Mucosa of gallbladder (tissue), 1 donor: ENCODE measurements at regions not wholly inside any gene's neighbourhood (a gene's known extent, or its start where the extent isn't known, plus 50 kb on each side); places are given as distances from the start of the nearest gene placed in this dataset.

Experiments
- DNase-seq: peaks from one replicate; pipeline ENCODE4 v3.0.0-alpha.2; 2020; ENCODE audit warnings: low spot score
- donor health status: DM: no; HTN: no; CAD: no.

DNA sequence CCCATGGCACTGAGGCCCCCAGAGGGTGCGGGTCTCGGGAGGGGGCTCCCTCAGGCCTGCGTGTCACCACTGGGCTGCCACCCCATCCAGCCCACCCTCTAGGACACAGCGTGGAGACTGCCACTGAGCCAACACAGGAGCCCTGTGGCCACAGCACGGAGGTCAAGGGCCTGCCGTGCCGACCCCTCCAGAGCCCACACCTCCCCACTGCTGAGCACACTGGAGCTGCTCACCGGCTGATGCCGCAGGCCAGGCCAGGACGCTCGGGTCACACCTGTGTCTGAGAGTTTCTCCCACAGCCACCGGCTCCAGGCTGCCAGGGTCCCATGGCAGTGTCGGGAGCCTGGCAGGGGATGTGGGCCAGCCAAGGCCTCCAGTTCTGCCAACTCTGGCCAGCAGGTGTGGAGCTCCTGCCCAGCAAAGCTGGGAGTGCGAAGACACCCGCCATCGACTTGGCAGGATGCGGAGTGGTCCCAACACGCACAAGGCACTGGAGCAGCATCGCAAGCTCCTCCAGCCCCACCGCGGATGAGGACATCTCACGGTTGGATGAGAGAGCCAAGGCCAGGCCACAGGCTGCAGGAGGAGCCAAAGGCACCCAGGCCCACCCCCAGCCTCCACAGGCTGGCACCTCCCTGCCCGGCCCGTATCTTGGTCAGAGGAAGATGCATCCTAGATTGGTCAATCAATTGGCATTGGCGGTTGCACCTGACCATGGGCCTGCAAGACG, 187.1 kb downstream of the BRD1 start:
- no peak for DNase-seq

DNA sequence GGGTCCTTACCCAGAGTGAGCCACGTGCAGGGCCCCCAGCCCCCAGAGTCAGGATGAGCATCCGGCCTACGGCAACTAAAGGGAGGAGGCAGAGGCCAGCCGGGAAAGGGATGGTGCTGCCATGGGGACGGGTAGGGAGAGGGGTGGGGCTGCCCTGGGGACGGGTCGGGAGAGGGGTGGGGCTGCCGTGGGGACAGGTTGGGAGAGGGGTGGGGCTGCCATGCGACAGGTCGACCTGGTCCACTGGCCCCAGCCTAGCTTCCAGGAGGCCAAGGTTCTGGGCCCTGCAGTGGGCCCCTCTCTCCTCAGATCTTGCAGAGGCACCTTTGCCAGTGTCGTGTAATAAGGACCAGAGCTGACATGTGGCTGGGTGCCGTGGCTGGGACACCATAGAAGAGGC, 187.7 kb downstream of the BRD1 start:
- no peak for DNase-seq

GRCh38 chr22:49638788-49639187, 188.9 kb downstream of the BRD1 start:
- DNase-seq = peak; percentile 62

DNA sequence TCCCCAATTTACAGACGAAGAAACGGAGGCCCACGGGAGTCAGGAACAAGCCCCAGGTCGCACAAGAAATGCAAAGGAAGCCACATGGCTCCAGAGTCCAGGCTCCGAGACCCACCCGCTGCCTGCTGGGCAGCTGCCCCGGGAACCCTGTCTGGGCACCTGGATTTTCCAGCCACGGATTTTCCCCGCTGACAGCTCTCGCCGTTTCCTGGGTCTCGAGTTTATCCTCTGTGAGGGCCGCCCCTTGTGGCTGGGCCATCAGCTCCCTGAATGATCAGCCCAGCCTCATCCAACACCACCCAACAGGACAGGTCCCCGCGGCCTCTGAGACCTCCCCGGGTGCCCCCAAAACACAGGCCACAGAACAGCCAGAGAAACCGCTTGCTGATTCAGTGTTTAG, 189.7 kb downstream of the BRD1 start:
- DNase-seq = no peak

GRCh38 chr22:49637255-49637760, 190.4 kb downstream of the BRD1 start:
- DNase-seq = no peak

- DNase-seq = no peak
Observed at GRCh38 chr22:49636649-49637048, 191.0 kb downstream of the BRD1 start.

- no peak for DNase-seq
Observed at GRCh38 chr22:49636214-49636613, 191.5 kb downstream of the BRD1 start.

DNA sequence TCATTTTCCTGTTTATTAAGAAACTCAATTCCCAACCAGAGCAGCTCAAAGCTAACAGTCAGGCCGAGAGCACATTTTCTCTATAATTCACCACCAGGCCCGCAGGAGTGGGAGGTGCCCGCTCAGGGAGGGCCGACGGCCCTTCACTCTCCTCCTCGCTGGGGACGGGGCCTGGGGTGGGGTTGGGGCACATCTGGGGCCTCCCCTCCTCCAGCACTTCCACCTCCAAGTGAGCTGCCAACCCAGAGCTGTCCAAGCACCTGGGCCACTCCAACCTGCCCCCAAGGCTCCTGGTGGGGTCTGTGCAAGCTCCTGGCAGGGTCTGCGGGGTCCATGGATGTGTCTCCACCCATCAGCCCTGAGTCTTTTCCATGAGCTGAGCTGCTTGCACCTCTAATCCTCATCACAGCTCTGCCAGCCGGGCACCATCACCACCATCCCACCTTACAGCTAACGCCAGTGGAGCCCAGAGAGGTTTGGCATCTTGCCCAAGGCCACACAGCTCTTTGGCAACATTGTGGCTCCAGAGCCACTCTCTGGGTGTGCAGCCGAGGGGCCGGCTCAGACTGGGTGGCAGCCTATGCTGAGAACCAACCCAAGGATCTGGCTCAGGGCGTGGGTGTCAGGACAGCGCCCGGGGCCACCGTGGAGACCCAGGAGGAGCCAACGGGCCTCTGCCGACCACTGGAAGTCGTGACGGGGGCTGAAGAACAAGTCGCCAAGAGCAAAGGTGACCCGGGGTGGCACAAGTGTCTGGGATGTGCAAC, 193.5 kb downstream of the BRD1 start:
- no peak for DNase-seq

- no peak for DNase-seq
Observed at GRCh38 chr22:49633010-49633324, 194.7 kb downstream of the BRD1 start.

DNA sequence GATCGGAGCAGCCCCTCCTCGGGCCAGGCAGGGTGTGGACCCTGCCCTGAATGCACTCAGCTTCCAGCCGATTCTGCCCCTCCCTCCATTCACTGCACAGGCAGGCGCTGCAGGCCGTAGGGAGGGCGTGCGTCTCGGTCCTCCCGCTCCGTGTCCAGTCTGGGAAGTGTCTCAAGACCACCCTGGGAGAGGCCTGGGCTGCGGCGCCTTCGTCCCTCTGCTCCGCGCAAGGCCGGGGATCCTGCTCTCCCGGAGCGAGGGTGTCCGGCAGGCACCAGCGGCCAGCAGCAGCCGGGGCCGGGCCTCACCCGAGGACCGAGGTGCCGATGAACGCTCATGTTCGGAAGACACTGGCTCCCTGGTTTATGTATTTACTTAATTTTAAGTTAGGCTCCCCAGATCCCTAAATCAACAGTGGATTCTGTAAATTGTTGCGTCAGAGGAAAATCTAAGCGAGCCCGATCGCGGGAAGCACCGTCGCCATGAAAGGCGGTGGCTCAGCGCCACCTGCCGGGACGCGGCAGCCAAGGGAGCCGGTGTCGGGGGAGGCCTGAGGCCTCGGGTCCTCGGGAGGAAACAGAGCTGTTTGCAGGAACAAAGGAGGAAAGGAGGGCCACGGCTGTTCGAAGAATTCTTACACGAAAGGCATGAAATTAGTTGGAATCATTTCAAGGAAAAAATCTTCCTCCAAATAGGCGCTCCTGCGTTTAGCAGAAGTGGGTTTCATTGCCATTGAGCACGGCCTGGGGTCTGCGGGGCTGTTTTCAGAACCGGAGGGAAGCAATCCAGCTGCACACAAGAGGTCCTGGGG, 195.3 kb downstream of the BRD1 start:
- peak; percentile 49 for DNase-seq

DNA sequence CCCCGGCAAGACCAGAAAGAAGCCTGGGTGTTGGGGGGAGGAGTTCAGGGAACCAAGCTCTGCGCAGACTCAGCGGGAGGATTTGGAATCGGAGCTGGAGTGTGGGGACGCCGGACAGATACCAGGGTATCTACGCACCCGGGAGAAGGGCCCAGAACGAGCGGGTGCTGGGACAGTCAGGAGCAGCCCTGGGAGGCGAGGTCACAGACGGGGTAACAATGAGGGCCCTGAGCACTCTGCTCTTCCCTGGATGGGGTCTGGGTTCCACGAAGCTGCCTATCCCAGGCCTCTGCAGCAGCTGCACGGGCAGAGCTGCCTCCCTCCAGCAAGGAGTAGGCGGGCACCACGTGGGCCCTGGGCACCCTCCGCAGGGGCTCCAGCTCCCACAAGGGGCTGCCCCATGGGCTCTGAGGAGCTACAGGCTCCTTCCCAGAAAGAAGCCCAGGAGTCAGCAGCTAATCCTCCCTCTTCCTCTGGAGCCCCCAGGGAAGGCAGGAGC, 197.2 kb downstream of the BRD1 start:
- DNase-seq = no peak

DNA sequence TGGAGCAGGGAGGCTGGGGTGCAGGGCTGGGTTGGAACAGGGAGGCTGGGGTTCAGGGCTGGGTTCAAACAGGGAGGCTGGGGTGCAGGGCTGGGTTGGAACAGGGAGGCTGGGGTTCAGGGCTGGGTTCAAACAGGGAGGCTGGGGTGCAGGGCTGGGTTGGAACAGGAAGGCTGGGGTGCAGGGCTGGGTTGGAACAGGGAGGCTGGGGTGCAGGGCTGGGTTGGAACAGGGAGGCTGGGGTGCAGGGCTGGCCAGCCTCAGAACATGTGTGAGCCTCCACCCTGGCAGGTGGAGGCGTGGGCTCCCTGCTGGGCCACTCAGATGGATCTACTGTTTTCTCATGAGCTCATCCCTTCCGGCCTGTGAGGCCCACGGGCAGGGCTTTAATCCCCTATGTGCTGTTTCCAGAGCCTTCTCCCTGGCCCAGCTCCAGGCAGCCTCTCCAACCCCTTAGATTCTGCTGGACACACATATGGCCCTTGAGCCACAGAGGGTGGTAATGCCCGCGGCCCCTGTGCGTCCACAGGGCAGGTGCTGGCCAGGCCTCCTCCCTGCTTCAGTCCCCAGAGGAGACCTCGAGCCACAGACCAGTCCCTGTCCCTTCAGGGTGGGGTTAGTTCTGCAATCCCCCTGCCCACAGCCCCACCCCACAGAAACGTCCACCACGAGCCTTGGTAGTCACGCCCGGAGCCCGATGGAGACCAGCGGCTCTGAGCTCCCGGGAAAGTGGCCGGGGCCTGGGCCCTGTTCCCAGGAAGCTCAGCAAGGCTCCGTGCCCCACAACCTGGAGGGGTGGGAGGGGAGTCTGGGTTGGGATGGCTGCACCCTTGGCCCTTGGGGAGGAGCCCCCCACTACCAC, 197.9 kb downstream of the BRD1 start:
- DNase-seq = no peak

GRCh38 chr22:49629261-49629570, 198.5 kb downstream of the BRD1 start:
- DNase-seq = no peak

DNA sequence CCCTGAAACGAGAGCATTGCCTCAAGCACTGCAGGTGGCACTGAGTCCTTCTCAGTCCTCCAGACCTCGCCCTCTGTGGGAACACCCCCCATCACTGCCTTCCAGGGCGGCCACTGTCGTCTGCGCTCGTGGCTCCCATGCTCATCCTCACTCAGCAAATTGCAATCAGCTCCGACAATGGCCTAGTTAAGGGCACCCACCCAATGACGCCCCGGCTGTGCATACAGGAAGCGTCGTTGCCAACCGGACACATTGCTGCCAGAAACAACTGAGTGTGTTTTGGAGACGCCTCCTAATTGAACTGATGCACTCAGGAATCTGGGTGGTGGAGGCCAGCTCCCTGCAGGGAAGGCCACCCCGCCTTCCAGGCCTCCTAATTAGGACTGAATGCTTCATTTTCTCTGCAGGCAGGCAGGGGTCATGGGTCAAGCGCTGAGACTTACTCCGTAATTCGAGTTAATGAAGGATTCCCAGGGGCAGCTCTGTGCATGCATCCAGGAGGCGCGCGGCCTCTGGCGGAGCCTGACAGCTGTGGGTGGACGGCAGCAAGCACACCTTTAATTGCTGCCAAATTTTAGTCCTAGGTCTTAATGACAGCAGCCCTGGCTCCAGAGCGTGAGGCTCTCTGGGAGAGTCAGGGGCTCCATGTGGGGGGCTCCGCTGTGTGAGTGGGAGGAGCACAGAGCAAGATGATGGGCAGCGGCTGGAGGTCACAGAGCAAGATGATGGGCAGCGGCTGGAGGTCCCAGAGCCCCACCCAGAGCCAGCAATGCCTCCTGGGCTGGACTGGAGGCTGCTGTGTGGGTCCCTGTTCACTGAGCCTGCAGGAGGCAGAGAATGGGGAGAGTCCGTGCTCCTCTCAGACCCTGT, 199.0 kb downstream of the BRD1 start:
- no peak for DNase-seq

DNA sequence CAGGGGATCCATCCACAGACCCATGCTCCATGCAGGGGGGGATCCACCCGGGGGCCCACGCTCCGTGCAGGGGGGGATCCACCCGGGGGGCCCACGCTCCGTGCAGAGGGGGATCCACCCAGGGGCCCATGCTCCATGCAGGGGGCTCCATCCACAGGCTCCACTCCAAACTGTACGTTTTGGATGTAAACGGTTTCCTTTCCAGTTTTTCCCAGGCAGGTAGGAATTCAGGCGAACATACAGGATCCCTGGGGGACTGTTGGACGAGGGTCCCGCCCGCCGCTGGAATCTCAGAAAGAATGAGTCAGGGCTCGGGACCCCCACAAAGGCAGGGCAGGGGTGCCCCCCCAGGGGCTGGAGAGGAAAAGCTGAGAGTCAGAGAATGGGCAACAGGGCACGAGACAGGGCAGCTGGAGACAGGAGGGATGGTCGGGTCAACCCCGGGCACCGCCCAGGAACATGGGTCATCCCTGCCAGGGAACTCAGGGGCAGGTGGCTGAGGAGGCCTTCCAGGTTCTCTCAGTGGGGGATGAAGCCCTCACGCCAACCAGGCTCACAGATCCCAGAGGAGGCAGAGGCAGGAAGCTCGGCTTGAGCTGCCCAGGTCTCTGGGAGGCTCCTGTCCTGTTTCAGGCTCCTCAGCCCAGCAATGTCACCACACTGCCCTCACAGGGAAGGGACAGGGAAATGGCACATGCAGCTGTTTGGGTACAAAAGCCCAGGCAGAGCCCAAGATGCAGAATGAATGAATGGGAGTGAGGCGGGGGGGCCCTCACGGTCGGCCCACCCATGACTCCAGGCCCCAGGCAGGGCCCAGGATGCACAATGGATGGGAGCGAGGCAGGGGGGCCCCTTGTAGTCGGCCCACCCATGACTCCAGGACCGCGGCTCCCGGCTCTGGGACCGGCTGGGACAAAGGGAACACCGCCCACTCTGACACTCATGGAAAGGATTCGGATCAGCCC, 200.2 kb downstream of the BRD1 start:
- DNase-seq = no peak

- DNase-seq = no peak
Observed at GRCh38 chr22:49626361-49627216, 201.1 kb downstream of the BRD1 start.

- DNase-seq = no peak
Observed at GRCh38 chr22:49624421-49625177, 203.1 kb downstream of the BRD1 start.

GRCh38 chr22:49623715-49624114, 204.0 kb downstream of the BRD1 start:
- no peak for DNase-seq
